ENCODE measurements at regions not wholly inside any gene's neighbourhood (a gene's known extent, or its start where the extent isn't known, plus 50 kb on each side); places are given as distances from the start of the nearest gene placed in this dataset.

DNA sequence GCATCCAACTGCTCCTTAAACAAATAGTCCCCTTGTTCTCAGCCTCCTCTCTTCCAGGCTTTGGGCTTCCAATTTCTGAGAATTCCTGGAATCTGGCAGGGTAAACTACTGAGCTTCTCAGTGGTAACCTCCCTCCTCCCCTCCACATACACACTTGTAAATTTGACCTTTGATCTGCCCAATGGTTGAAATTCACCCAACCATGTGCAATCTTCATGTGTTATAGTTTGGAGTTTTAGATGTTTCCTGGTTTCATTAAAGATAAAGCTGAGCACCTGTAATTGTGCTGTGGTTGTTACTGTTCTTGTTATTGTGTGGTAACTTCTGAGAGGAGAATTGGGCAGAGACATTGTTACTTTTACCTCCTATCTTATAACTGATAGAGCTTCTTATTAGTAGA lies 328.4 kb downstream of the TPBG start:
- TF ChIP-seq, protein P1, sequence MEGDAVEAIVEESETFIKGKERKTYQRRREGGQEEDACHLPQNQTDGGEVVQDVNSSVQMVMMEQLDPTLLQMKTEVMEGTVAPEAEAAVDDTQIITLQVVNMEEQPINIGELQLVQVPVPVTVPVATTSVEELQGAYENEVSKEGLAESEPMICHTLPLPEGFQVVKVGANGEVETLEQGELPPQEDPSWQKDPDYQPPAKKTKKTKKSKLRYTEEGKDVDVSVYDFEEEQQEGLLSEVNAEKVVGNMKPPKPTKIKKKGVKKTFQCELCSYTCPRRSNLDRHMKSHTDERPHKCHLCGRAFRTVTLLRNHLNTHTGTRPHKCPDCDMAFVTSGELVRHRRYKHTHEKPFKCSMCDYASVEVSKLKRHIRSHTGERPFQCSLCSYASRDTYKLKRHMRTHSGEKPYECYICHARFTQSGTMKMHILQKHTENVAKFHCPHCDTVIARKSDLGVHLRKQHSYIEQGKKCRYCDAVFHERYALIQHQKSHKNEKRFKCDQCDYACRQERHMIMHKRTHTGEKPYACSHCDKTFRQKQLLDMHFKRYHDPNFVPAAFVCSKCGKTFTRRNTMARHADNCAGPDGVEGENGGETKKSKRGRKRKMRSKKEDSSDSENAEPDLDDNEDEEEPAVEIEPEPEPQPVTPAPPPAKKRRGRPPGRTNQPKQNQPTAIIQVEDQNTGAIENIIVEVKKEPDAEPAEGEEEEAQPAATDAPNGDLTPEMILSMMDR (IDR thresholded peaks at IDR 0.05), result no peak
- TF ChIP-seq POLR2A (IDR thresholded peaks at IDR 0.05), result no peak

All from esophagus squamous epithelium (tissue), 4 donors.